H9 (cell line): ENCODE measurements at regions not wholly inside any gene's neighbourhood (a gene's known extent, or its start where the extent isn't known, plus 50 kb on each side); places are given as distances from the start of the nearest gene placed in this dataset.

Source experiments
- DNase-seq: peaks from one replicate; pipeline ENCODE4 v3.0.0-alpha.2; 2017
- H2AFZ ChIP-seq: one replicate; pipeline ENCODE4 v1.6.1; 2013; ENCODE audit warnings: mild to moderate bottlenecking, low read length, control low read depth, moderate library complexity
- H2AK5ac ChIP-seq: 2 replicates; pipeline ENCODE4 v1.6.1; 2013; ENCODE audit warnings: low read length, control low read depth, mixed read lengths; ENCODE audit not compliant: insufficient read length
- H2BK120ac ChIP-seq: one replicate; pipeline ENCODE4 v1.6.1; 2013; ENCODE audit warnings: low read depth, mild to moderate bottlenecking, low read length, control low read depth, inconsistent platforms; ENCODE audit not compliant: poor library complexity, severe bottlenecking
- H2BK12ac ChIP-seq: 2 replicates; pipeline ENCODE4 v1.6.1; 2013; ENCODE audit warnings: low read length, control low read depth, mixed read lengths, low read depth; ENCODE audit not compliant: insufficient read length
- H2BK15ac ChIP-seq: 2 replicates; pipeline ENCODE4 v1.6.1; 2013; ENCODE audit warnings: low read depth, low read length, control low read depth
- H2BK20ac ChIP-seq: one replicate; pipeline ENCODE4 v1.6.1; 2013; ENCODE audit warnings: low read depth, mild to moderate bottlenecking, low read length, control low read depth, inconsistent platforms; ENCODE audit not compliant: poor library complexity, severe bottlenecking
- H2BK5ac ChIP-seq: 2 replicates; pipeline ENCODE4 v1.6.1; 2013; ENCODE audit warnings: low read length, control low read depth, mixed read lengths; ENCODE audit not compliant: insufficient read length
- H3K14ac ChIP-seq: 2 replicates; pipeline ENCODE4 v1.6.1; 2013; ENCODE audit warnings: low read length, control low read depth; ENCODE audit not compliant: insufficient read depth
- H3K18ac ChIP-seq: 2 replicates; pipeline ENCODE4 v1.6.1; 2013; ENCODE audit warnings: low read depth, mild to moderate bottlenecking, mixed read lengths, low read length, control low read depth; ENCODE audit not compliant: insufficient read length
- H3K23ac ChIP-seq: 2 replicates; pipeline ENCODE4 v1.6.1; 2013; ENCODE audit warnings: low read length, control low read depth, mixed read lengths, low read depth; ENCODE audit not compliant: insufficient read length
- H3K23me2 ChIP-seq: 2 replicates; pipeline ENCODE4 v1.6.1; 2013; ENCODE audit warnings: low read depth, mild to moderate bottlenecking, mixed read lengths, low read length, control low read depth; ENCODE audit not compliant: insufficient read length, poor library complexity, severe bottlenecking
- H3K27ac ChIP-seq: 2 replicates; pipeline ENCODE4 v1.5.1; 2013; ENCODE audit warnings: low read length, control low read depth, mixed read lengths, low read depth; ENCODE audit not compliant: insufficient read length
- H3K27me3 ChIP-seq: 2 replicates; pipeline ENCODE4 v1.6.1; 2013; ENCODE audit warnings: low read length, control low read depth, inconsistent platforms; ENCODE audit not compliant: insufficient read depth
- H3K4ac ChIP-seq: 2 replicates; pipeline ENCODE4 v1.6.1; 2013; ENCODE audit warnings: low read depth, mild to moderate bottlenecking, control low read depth, inconsistent platforms, low read length, moderate library complexity
- H3K4me1 ChIP-seq: 2 replicates; pipeline ENCODE4 v1.6.1; 2013; ENCODE audit warnings: low read length, control low read depth, inconsistent platforms; ENCODE audit not compliant: insufficient read depth
- H3K4me2 ChIP-seq: 2 replicates; pipeline ENCODE4 v1.6.1; 2013; ENCODE audit warnings: low read length, control low read depth, mixed read lengths; ENCODE audit not compliant: insufficient read length, insufficient read depth
- H3K56ac ChIP-seq: 2 replicates; pipeline ENCODE4 v1.6.1; 2013; ENCODE audit warnings: low read depth, mild to moderate bottlenecking, mixed read lengths, low read length, control low read depth; ENCODE audit not compliant: insufficient read length
- H3K79me1 ChIP-seq: 2 replicates; pipeline ENCODE4 v1.6.1; 2013; ENCODE audit warnings: low read depth, mild to moderate bottlenecking, moderate library complexity, low read length, control low read depth, inconsistent platforms; ENCODE audit not compliant: insufficient read depth, poor library complexity, severe bottlenecking
- H3K79me2 ChIP-seq: 2 replicates; pipeline ENCODE4 v1.6.1; 2013; ENCODE audit warnings: low read length, control low read depth, inconsistent platforms; ENCODE audit not compliant: insufficient read depth
- H3K9ac ChIP-seq: 2 replicates; pipeline ENCODE4 v1.6.1; 2013; ENCODE audit warnings: low read length, control low read depth, mixed read lengths; ENCODE audit not compliant: insufficient read length; ENCODE audit errors: extremely low read depth
- H3K9me3 ChIP-seq: one replicate; pipeline ENCODE4 v1.6.1; 2013; ENCODE audit warnings: low read depth, low read length, inconsistent platforms; ENCODE audit not compliant: control insufficient read depth
- H3T11ph ChIP-seq: one replicate; pipeline ENCODE4 v1.6.1; 2013; ENCODE audit warnings: mild to moderate bottlenecking, low read length, control low read depth, inconsistent platforms
- H4K20me1 ChIP-seq: one replicate; pipeline ENCODE4 v1.6.1; 2013; ENCODE audit not compliant: control insufficient read depth, insufficient read length, insufficient read depth
- H4K5ac ChIP-seq: 2 replicates; pipeline ENCODE4 v1.6.1; 2013; ENCODE audit warnings: low read depth, mild to moderate bottlenecking, mixed read lengths, low read length, control low read depth; ENCODE audit not compliant: insufficient read length
- H4K8ac ChIP-seq: replicated peaks from 2 replicates; pipeline ENCODE4 v1.6.1; 2013; ENCODE audit warnings: low read length, control low read depth, mixed read lengths, low read depth; ENCODE audit not compliant: insufficient read length
- H4K91ac ChIP-seq: 2 replicates; pipeline ENCODE4 v1.6.1; 2013; ENCODE audit warnings: low read depth, mild to moderate bottlenecking, moderate library complexity, mixed read lengths, low read length, control low read depth; ENCODE audit not compliant: insufficient read length
- H3K27ac Mint-ChIP-seq, 3 experiments: 2 replicates in 2 of 3; 3 replicates in 1 of 3; pipeline ENCODE4 v1.8.0; 2020 to 2021; ENCODE audit warnings: mixed read lengths in 3 of 3, mild to moderate bottlenecking in 1 of 3, moderate library complexity in 1 of 3
- H3K27me3 Mint-ChIP-seq: 2 replicates; pipeline ENCODE4 v1.8.0; 2021; ENCODE audit warnings: low read depth, mild to moderate bottlenecking, moderate library complexity, mixed read lengths
- H3K36me3 Mint-ChIP-seq, 3 experiments: 2 replicates in 2 of 3; 3 replicates in 1 of 3; pipeline ENCODE4 v1.8.0; 2020 to 2021; ENCODE audit warnings: low read depth in 3 of 3, mixed read lengths in 3 of 3; ENCODE audit not compliant: insufficient read depth in 1 of 3
- H3K4me1 Mint-ChIP-seq, 2 experiments: 2 replicates each; pipeline ENCODE4 v1.8.0; 2020; ENCODE audit warnings: mixed read lengths in 2 of 2
- H3K4me3 Mint-ChIP-seq, 2 experiments: 2 replicates in 1 of 2; 3 replicates in 1 of 2; pipeline ENCODE4 v1.8.0; 2020 to 2021; ENCODE audit warnings: mild to moderate bottlenecking in 2 of 2, mixed read lengths in 2 of 2, moderate library complexity in 1 of 2
- H3K9me3 Mint-ChIP-seq, 2 experiments: 2 replicates in 1 of 2; 3 replicates in 1 of 2; pipeline ENCODE4 v1.8.0; 2020; ENCODE audit warnings: mild to moderate bottlenecking in 2 of 2, mixed read lengths in 2 of 2, moderate library complexity in 1 of 2
- CTCF ChIP-seq: fragments of 200-600 bp; sonication (generic); conservative IDR thresholded peaks from 3 replicates; pipeline ENCODE4 v1.8.0; 2021; ENCODE audit warnings: antibody characterized with exemption, mild to moderate bottlenecking
- WGBS: extraction: QIAGEN DNeasy Blood & Tissue Kit; methylation state at CpG from one replicate; pipeline ENCODE4 v1.1.7; 2013; ENCODE audit warnings: missing lambda C conversion rate, low lambda C conversion rate, mixed read lengths; ENCODE audit not compliant: insufficient read length; ENCODE audit errors: extremely low coverage; 5-methylcytosine and 5-hydroxymethylcytosine counted together

- H3K4me1 ChIP-seq, result no peaks in the 10 kb centered on the region
- no peak overlapping the region for H3K4ac ChIP-seq
- no peak overlapping the region for H2BK12ac ChIP-seq
- H2AK5ac ChIP-seq, result no peak overlapping the region
- H3K4me2 ChIP-seq, result no peak overlapping the region
- H3K23me2 ChIP-seq, result no peaks in the 10 kb centered on the region
- no peak overlapping the region for H3K14ac ChIP-seq
- H3K9me3 ChIP-seq, result no peaks in the 10 kb centered on the region
- H3K4me3 Mint-ChIP-seq, result no peak overlapping the region
- no CpG with 5 or more reads among the region's 3 CpGs for WGBS
- no peaks in the 10 kb centered on the region for H3K79me1 ChIP-seq
- H3K36me3 Mint-ChIP-seq, result no peaks in the 10 kb centered on the region
- H2AFZ ChIP-seq, result no peak overlapping the region
- no peak overlapping the region for H3K56ac ChIP-seq
- H2BK15ac ChIP-seq, result no peak overlapping the region
- no peak overlapping the region for H3K18ac ChIP-seq
- H2BK20ac ChIP-seq, result no peak overlapping the region
- no peak overlapping the region for H2BK120ac ChIP-seq
- no peak for TF ChIP-seq CTCF
- no peaks in the 10 kb centered on the region for H3K9me3 Mint-ChIP-seq
- H3K27ac Mint-ChIP-seq, result no peak overlapping the region
- no peak for DNase-seq
- H2BK5ac ChIP-seq, result no peak overlapping the region
- H3K27me3 Mint-ChIP-seq, result no peaks in the 10 kb centered on the region; the same call in 1 of the 2 replicates
- no peak overlapping the region for H4K5ac ChIP-seq
- H3K23ac ChIP-seq, result no peak overlapping the region
- no peak overlapping the region for H3K27ac ChIP-seq
- no peaks in the 10 kb centered on the region for H3K27me3 ChIP-seq
- H3K4me1 Mint-ChIP-seq, result peaks cover 0 to 2% of the 10 kb centered on the region in 2 experiments; a peak in 2 of 4 replicates
- H3K79me2 ChIP-seq, result no peaks in the 10 kb centered on the region
- H3T11ph ChIP-seq, result no peak overlapping the region
- H3K9ac ChIP-seq, result no peak overlapping the region
- no peaks in the 10 kb centered on the region for H4K20me1 ChIP-seq
- H4K91ac ChIP-seq, result no peak overlapping the region
- H4K8ac ChIP-seq, result no peak overlapping the region
These were observed 114.1 kb upstream of the NPY2R start for GRCh38 chr4:155094201-155094820.
